ENCODE measurements at regions not wholly inside any gene's neighbourhood (a gene's known extent, or its start where the extent isn't known, plus 50 kb on each side); places are given as distances from the start of the nearest gene placed in this dataset.

- POLR2A ChIA-PET = no interaction called here
- intact Hi-C loops (cut with micrococcal nuclease) = no loop called here
- ATAC-seq (ENCODE audit: low read depth) = no peak
- CTCF ChIA-PET = no interaction called here
- no peak for DNase-seq
- no peaks in the 10 kb centered on the region for H3K36me3 Mint-ChIP-seq (ENCODE audit: low read depth)
- no peak overlapping the region for H3K27ac Mint-ChIP-seq
- peaks cover 2% of the 10 kb centered on the region for H3K9me3 Mint-ChIP-seq
- no peak overlapping the region for H3K4me3 Mint-ChIP-seq
- TF ChIP-seq CTCF (IDR thresholded peaks at IDR 0.05) = no peak
- H3K27me3 Mint-ChIP-seq = peaks cover 6% of the 10 kb centered on the region
- H3K4me1 Mint-ChIP-seq = no peaks in the 10 kb centered on the region
These were observed 67.6 kb upstream of the GADL1 start for GRCh38 chr3:30962084-30962483.

- ChIA-PET POLR2A (no interaction called here), CTCF (no interaction called here)
- intact Hi-C loops (cut with micrococcal nuclease) = no loop called here
- ATAC-seq (ENCODE audit: low read depth) (no peak), DNase-seq (no peak)
- Mint-ChIP-seq H3K36me3 (ENCODE audit: low read depth) (no peaks in the 10 kb centered on the region), H3K9me3 (peaks cover 2% of the 10 kb centered on the region), H3K4me3 (no peak overlapping the region), H3K27ac (no peak overlapping the region), H3K27me3 (peaks cover 6% of the 10 kb centered on the region), H3K4me1 (no peaks in the 10 kb centered on the region)
- no peak for TF ChIP-seq CTCF (IDR thresholded peaks at IDR 0.05)
These were observed 68.0 kb upstream of the GADL1 start for GRCh38 chr3:30962493-30962892.

GRCh38 chr3:30963223-30963722, 68.8 kb upstream of the GADL1 start:
- no peaks in the 10 kb centered on the region for H3K4me1 Mint-ChIP-seq
- no peak overlapping the region for H3K4me3 Mint-ChIP-seq
- intact Hi-C loops (cut with micrococcal nuclease) = no loop called here
- DNase-seq = no peak
- no peaks in the 10 kb centered on the region for H3K36me3 Mint-ChIP-seq (ENCODE audit: low read depth)
- no peak for TF ChIP-seq CTCF (IDR thresholded peaks at IDR 0.05)
- H3K27me3 Mint-ChIP-seq = peaks cover 6% of the 10 kb centered on the region
- CTCF ChIA-PET = no interaction called here
- peaks cover 2% of the 10 kb centered on the region for H3K9me3 Mint-ChIP-seq
- ATAC-seq (ENCODE audit: low read depth) = no peak
- no peak overlapping the region for H3K27ac Mint-ChIP-seq
- POLR2A ChIA-PET = no interaction called here

- TF ChIP-seq CTCF (IDR thresholded peaks at IDR 0.05) = no peak
- no peaks in the 10 kb centered on the region for H3K36me3 Mint-ChIP-seq (ENCODE audit: low read depth)
- DNase-seq (no peak), ATAC-seq (ENCODE audit: low read depth) (no peak)
- H3K27me3 Mint-ChIP-seq = peaks cover 6% of the 10 kb centered on the region
- no peaks in the 10 kb centered on the region for H3K9me3 Mint-ChIP-seq
- H3K4me1 Mint-ChIP-seq = no peaks in the 10 kb centered on the region
- ChIA-PET POLR2A (no interaction called here), CTCF (no interaction called here)
- H3K27ac Mint-ChIP-seq = no peak overlapping the region
- intact Hi-C loops (cut with micrococcal nuclease) = no loop called here
- H3K4me3 Mint-ChIP-seq = no peak overlapping the region
These were observed 70.2 kb upstream of the GADL1 start for GRCh38 chr3:30964612-30965011.

- CTCF ChIA-PET = no interaction called here
- no peak for TF ChIP-seq CTCF (IDR thresholded peaks at IDR 0.05)
- ATAC-seq (ENCODE audit: low read depth) (no peak), DNase-seq (no peak)
- no peaks in the 10 kb centered on the region for H3K9me3 Mint-ChIP-seq
- no peaks in the 10 kb centered on the region for H3K4me1 Mint-ChIP-seq
- no peak overlapping the region for H3K4me3 Mint-ChIP-seq
- no peak overlapping the region for H3K27ac Mint-ChIP-seq
- H3K27me3 Mint-ChIP-seq = peaks cover 6% of the 10 kb centered on the region
- intact Hi-C loops (cut with micrococcal nuclease) = no loop called here
- H3K36me3 Mint-ChIP-seq (ENCODE audit: low read depth) = no peaks in the 10 kb centered on the region
- POLR2A ChIA-PET = no interaction called here
These were observed 72.4 kb upstream of the GADL1 start for GRCh38 chr3:30966896-30967295.

Measured in activated B cell treated with CpG ODN at 0.5 μM for 24 hours (primary cell).